HL-60 (cell line): ENCODE measurements at regions not wholly inside any gene's neighbourhood (a gene's known extent, or its start where the extent isn't known, plus 50 kb on each side); places are given as distances from the start of the nearest gene placed in this dataset.

ENCODE experiments used
- DNase-seq, 2 experiments: peaks; one replicate each; pipeline ENCODE4 v3.0.0-alpha.2; 2010 to 2020; ENCODE audit warnings: low read depth in 1 of 2, low spot score in 1 of 2
- H3K27ac ChIP-seq: fragments of 250-450 bp; sonication (Bioruptor Pico); replicated peaks from 2 replicates; pipeline ENCODE4 v1.5.1; 2020; ENCODE audit warnings: mild to moderate bottlenecking, moderate library complexity
- H3K27me3 ChIP-seq: fragments of 250-450 bp; sonication (Bioruptor Pico); 2 replicates; pipeline ENCODE4 v1.5.1; 2021; ENCODE audit warnings: mild to moderate bottlenecking, moderate library complexity; ENCODE audit not compliant: insufficient read depth, poor library complexity, severe bottlenecking
- H3K4me3 ChIP-seq: replicated peaks from 2 replicates; pipeline ENCODE4 v1.5.1; 2011; ENCODE audit warnings: mild to moderate bottlenecking, control low read depth, low read length; ENCODE audit not compliant: insufficient read depth
- CTCF ChIP-seq: IDR thresholded peaks from one replicate; pipeline ENCODE4 v1.5.1; 2011; ENCODE audit warnings: low read length, control low read depth, inconsistent platforms; ENCODE audit not compliant: insufficient read depth
- GABPA ChIP-seq: IDR thresholded peaks from 2 replicates; pipeline ENCODE4 v1.6.1; 2012; ENCODE audit warnings: low read depth
- POLR2AphosphoS5 ChIP-seq: IDR thresholded peaks from 2 replicates; pipeline ENCODE4 v1.6.1; 2012; ENCODE audit warnings: low read depth
- REST ChIP-seq: IDR thresholded peaks from 2 replicates; pipeline ENCODE4 v1.6.1; 2012; ENCODE audit warnings: low read depth; ENCODE audit not compliant: insufficient replicate concordance
- SPI1 ChIP-seq: IDR thresholded peaks from 2 replicates; pipeline ENCODE4 v1.6.1; 2012; ENCODE audit warnings: low read depth, mild to moderate bottlenecking, borderline replicate concordance

GRCh38 chr5:74064911-74065310 lies 438.9 kb downstream of the ARHGEF28 start:
- H3K27me3 ChIP-seq, result no peaks in the 10 kb centered on the region
- H3K27ac ChIP-seq, result no peak overlapping the region
- TF ChIP-seq SPI1, result no peak
- TF ChIP-seq CTCF, result no peak
- no peak for TF ChIP-seq GABPA
- no peak for TF ChIP-seq POLR2AphosphoS5
- no peak for TF ChIP-seq REST

GRCh38 chr5:74064225-74064624 lies 438.2 kb downstream of the ARHGEF28 start:
- no peak overlapping the region for H3K27ac ChIP-seq
- no peak overlapping the region for H3K4me3 ChIP-seq
- no peak for TF ChIP-seq REST
- TF ChIP-seq POLR2AphosphoS5, result no peak
- TF ChIP-seq SPI1, result no peak
- no peak for TF ChIP-seq CTCF
- no peak for TF ChIP-seq GABPA
- no peaks in the 10 kb centered on the region for H3K27me3 ChIP-seq
- DNase-seq, result no peak

More at GRCh38 chr5:74064911-74065310, 438.9 kb downstream of the ARHGEF28 start:
- no peak overlapping the region for H3K4me3 ChIP-seq
- no peak for DNase-seq

GRCh38 chr5:74063821-74064220 lies 437.8 kb downstream of the ARHGEF28 start:
- no peaks in the 10 kb centered on the region for H3K27me3 ChIP-seq
- H3K4me3 ChIP-seq, result no peak overlapping the region
- no peak overlapping the region for H3K27ac ChIP-seq
- TF ChIP-seq SPI1, result no peak
- no peak for DNase-seq

- Histone ChIP-seq H3K4me3 (no peak overlapping the region), H3K27me3 (no peaks in the 10 kb centered on the region), H3K27ac (no peak overlapping the region)
- no peak for DNase-seq
- TF ChIP-seq CTCF (no peak), SPI1 (no peak), GABPA (no peak), REST (no peak), POLR2AphosphoS5 (no peak)
Measured at GRCh38 chr5:74063346-74063745, 437.4 kb downstream of the ARHGEF28 start.
